GM18868 (cell line): ENCODE measurements at regions not wholly inside any gene's neighbourhood (a gene's known extent, or its start where the extent isn't known, plus 50 kb on each side); places are given as distances from the start of the nearest gene placed in this dataset.

Experiments used
- ATAC-seq: cut with Tn5 transposase; IDR thresholded peaks from one replicate; pipeline ENCODE4 v1.9.1; 2021; ENCODE audit warnings: mild to moderate bottlenecking, moderate library complexity; ENCODE audit not compliant: unreplicated experiment

DNA sequence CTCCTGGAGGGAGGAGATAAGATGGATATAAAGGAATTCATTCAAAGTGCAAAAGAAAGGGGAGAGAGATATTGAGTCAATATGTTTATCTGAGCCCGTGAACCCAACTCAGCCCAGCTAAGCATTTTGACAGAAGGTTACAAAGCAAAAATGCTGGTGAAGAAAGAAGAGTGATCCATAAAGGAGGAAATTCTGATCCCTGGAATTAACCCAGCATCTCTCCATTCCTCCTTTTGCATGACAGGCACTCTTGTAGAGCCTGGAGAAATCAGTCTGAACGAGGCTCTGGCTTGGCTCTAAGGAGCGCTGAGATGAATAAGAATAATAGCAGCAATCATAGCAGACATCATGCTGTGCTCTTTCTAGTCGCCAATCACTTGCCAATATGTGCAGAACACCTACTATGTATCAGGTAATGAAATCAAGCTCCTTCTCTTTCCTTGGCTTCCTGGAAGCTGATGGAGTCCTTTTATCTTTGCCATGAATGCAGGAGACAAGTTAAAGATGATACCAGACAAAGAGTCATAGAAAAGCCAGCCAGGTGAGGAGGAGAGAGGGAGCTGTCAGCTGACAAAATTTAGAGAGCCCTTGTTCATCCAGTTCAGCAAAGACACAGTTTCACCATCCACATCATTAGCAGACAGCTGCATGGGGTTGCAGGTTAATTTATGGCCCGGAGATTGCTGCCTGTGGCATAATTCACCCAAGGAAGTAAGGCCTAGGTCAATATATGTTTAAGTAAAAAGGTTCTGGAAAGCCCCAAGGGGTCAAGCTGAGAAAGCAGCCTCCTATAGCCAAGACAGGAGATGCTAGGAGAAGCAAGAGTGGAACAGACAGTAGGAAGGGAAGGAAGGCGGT, 476.5 kb upstream of the TBX3 start:
- no peak for ATAC-seq

DNA sequence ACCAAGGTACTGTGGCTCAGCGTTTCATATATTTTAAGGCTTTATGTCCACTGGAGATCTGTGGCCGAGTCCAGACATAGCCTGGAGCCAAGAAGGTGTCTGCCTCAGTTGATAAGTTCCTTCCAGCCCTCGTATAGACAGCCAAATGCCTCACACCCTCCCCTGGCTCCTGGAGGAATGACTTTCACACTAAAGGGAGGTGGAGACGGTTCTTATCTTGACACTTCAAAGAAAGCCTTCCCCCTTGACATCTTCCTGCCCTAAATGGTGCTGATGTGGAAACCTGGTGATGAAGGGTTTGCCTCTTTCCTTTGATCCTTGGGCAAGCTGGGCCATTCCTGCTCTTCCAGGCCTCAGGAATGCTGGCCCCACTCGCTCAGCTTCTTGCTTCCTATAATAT, 474.8 kb upstream of the TBX3 start:
- no peak for ATAC-seq

DNA sequence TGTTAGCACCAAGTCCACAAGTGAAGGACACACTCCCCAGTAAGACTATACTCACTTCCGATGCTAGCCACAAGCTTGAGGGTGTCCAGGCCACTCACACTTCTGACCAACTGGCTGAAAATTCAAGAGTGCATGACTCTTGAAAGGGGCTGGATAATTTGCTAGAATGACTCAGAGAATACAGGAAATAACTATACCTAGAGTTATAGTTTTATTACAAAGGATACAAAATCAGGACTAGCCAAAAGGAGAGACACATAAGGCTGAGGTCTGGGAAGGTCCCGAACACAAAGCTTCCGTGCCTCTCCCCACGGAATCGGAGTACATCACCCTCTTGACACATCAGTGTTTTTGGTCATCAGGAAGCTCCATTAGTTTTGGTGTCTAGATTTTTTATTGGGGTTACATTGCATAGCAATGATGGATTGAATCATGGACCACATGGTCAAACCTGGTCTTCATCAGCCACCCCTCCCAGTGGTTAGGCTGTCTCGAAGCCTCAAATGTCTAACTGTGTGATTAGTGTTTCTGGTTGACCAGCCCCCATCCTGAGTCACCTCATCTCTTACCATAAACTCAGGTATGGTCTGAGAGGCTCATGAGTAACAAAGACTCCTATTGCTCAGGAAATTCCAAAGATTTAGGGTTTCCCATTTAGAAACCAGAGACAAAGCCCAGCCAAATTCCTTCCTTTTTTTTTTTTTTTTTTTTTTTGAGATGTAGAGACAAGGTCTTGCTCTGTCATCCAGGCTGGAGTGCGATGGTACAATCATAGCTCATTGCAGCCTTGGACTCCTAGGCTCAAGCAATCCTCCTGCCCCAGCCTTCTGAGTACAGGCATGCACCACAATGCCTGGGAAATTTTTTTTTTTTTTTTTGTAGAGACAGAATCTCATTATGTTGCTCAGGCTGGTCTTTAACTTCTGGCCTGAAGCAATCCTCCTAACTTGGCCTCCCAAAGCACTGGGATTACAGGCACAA, 472.0 kb upstream of the TBX3 start:
- no peak for ATAC-seq

DNA sequence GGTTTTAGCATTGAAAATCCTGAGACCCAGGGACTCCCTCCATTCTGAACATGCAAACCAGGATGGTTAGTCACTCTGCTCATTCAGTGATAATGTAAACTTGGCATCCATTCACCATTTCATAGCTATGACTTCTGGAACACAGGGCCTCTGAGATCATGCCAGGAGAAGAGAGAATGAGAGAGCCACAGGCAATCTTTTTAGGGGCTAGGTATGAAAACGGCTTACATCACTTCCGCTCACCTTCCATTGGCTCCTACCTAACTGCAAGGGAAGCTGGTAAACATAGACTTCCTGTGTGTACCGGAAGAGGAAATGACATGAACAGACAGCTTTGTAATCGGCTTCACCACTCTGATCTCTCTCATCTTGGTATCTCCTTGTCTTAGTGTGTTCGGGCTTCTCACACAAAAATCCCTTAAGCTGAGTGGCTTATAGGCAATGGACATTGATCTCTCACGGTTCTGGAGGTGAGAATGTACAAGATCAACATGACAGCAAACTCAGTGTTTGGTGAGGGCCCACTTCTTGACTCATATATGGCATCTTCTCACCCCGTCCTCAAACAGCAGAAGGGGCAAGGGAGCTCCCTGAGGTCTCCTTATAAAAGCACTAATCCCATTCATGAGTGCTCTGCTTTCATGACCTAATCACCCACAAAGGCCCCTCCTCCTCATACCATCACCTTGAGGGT, 465.9 kb upstream of the TBX3 start:
- no peak for ATAC-seq

DNA sequence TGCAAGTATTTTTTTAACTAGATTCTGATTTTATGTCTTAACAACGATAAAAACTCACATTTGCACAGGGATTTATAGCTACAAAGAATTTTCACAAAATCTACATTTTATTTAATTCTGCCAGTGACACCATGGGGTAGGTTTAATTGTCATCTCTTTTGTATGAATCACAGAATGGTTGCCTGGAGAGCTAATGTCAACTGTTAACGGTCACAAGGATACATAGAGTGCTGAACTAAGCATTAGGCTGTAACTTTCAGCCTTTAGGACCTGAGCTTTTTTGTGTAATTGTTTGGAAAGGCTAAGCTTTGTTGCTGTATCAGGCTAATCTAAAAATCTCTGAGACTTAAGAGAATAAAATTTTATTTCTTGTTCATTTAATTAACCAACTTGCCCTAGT, 465.3 kb upstream of the TBX3 start:
- no peak for ATAC-seq

DNA sequence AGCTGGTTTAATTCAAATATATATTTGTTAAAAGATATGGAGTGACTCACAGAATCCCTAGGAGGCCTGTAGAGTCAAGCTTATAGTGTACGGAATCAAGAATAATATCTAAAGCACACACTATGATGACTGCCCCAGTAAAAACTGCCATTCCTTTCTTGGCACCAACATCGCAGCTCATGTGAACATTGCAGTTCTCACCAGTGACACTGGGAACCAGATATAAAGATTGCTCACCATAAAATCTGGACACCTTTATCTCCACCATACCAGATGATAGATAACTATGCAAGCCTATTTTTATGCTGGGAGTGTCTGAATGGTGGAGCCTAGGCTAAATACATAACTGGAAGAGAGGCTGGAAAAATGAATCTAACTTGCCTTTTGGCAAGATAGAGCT, 463.9 kb upstream of the TBX3 start:
- no peak for ATAC-seq

DNA sequence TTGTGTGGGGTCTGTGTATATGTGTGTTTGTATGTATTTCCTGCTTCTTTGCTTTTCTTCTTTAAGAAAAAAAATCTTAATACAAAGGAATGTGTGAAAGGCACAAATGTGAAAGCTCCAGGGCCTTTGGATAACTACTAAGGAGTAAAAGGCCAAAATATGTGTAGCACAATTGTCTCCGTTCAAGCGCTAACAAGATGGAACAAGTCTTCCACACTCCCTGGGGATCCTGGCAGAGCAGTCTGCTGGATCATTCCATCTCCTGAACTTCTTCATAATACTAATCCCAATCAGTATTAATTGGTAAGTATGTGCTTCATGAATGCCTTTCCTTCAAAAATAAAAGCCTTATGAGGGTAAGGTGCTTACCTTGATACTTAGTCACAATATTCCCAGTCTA, 462.5 kb upstream of the TBX3 start:
- ATAC-seq: no peak

DNA sequence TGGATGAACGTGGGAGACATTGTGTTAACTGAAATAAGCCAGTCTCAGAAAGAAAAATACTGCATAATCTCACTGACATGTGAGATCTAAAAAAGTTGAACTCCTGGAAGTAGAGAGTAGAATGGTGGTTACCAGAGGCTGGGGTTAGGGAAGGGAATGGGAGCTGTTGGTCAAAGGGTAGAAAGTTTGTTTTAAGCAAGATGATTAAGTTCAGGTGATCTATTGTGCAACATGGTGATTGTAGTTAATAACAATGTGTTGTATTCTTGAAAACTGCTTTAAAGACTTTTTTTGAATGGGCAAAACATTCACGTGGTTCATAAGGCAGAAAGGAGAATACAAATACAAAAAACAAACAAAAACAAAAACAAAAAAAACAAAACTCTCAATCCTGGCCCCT, 460.4 kb upstream of the TBX3 start:
- ATAC-seq: no peak

DNA sequence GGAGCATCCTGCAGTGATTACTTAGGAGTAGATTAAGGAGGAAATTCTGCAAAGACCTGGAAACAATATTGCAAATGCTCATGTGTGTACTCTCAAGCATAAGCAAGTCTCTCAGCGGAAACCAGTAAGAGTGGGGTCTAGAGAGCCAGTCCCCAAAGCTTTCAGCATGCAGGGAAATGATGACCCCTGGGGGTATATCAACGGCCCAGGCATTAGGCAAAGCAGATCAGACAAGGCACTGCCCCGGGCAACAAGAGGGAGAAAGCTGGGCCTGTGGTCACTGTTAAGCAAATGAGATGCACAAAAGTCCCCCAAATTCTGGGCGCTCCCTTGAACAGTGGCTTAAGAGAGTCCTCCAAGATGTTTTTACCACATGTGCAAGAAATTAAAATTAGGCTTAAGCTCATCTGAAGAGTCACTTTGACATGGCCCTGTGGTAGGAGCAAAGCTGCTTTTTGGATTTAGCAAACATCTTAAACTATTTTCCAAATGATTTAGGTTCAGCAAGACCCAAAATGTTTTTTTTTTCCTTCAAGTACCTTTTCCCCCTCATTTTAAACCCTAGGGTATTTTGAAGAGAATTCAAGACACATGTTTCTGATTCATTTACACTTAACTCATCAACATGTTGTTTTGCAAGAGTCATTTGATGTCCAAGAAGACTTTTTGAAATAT, 457.1 kb upstream of the TBX3 start:
- no peak for ATAC-seq

DNA sequence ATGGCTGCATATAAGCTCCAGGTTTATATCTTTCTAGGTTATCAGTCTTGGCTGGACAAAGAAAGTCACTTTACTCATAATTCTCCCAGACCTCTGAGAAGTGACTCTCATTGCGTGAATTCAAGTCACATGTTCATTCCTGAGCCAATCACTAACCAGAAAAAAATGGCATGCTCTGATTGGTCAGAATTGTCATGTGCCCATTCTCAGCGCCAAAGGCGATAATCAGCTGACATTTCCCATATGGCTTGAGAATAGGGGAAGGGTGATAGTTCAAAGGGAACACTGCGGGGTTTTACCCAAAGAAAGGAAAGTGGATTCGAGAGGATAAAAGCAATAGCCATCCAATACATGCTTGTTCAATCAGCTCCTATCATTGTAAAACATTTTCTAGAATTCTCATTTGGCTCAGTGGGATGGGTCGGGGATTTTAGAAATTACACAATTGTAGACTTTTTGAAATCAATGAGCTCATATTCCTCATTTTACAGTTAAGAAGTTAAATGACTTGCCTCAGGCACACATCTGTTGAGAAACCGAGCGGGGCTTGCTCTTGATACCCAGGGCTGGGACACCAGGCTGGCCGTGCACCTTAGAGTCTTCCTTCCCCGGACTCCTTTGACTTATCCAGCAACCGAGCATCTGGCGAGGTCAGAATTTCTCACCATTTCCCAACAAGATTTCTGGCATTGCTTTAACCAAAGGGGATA, 454.0 kb upstream of the TBX3 start:
- ATAC-seq: no peak

DNA sequence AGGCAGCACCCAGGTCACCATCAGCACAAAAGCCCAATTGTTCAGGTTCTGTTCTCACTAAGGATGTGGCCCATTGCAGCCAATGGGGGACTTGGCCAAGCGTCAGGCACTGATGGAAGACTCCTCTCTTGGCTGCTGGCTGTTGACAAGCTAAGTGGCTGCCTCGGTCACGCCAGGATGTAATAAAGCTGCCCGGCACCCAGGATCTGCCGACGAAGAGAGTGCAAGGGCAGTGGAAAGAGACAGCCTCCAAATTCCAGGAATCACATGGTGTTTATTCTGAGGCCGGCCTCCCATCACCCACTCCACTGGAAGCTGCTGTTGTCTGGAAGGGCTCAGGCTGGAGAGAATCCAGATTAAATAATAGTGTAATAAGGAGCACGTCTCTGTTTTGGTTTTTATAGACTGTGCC, 451.8 kb upstream of the TBX3 start:
- ATAC-seq: no peak

DNA sequence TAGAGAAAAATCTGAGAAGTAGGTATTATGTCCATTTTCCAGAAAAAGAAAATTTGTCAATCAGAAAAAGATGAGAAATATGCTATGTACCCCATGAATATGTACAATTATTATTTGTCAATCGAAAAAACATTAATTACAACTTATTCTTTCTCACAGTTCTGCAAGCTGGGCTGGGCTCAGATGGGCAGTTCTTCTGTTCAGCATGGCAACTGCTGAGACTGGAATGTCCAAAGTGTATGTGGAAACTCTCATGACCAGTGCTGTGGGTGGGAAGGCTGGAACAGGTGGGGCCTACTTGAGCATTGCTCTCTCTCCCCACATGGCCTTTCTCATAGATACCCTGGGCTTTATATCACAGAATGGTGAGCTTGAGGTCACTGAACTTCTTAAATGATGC, 450.3 kb upstream of the TBX3 start:
- ATAC-seq: no peak

DNA sequence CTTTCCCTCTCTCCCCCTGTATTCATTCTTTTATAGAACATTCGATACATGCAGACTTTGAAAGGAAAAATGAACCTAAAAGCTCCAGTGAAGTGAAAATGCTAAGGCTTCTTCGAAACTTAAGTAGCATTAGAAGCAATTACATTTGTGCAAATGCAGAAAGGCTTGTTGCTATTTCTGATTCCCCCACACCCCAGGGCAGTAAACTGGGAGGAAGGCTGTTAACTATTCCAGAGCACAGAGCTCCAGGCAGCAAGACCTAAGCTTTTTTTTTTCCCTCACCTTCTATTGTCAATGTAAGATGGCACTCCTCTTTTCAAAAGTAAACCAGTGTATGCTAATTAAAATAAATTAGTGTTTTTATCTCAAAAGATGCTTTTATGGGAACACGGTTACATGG, 448.9 kb upstream of the TBX3 start:
- ATAC-seq: no peak

DNA sequence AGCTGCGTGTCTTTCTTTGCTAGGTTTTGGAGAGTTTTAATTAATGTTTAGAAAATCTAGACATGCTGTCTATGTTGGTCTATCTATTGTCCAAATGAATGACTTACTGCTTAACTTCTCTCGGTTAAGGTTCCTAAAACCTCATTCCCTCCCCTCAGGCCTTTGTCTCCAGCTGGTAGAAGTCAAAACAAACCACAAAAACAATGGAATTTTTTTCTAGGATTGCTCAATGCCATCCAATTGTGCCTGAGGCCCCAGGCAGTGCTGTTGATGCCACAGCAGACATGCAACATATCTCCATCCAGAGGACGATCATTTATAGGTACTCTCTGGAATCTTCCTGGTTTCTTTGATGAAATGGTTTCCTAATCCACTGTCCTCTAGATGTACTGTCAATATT, 448.2 kb upstream of the TBX3 start:
- no peak for ATAC-seq

DNA sequence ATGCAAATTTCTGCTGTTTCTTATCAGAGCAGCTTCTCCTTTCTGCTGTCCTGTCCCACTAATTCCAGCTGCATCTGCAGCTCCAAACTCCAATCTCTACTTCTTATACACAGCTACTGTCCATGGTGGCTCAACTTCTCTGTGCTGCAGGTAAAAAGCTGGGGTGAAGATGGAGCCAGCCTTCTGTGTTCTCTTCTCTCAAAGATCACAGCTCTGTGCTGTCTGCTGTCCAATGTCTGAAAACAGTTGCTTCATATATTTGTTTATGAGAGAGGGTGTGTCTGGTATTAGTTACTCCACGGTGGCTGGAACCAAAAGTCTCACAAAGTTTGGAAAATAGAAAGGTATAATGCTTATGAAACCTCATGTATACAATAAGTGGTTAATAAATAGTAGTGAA, 445.8 kb upstream of the TBX3 start:
- no peak for ATAC-seq

DNA sequence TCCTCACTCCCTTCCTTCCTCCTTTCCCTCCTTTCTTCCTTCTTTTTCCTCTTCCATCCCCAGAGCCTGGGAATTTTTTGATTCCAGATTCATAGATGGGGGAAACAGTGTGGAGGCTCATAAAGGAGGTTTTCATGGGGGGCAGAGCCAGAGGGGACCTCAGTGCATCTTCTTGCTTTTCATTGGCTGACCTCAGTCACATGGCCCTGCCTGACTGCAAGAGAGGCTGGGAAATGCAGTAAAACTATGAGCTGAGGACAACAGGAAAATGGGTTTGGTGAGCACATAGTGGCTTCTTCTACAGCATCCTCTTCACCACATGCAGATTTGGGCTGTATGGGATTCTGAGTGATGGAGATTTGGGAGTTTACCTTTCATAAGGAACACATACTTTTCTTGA, 437.1 kb upstream of the TBX3 start:
- no peak for ATAC-seq

DNA sequence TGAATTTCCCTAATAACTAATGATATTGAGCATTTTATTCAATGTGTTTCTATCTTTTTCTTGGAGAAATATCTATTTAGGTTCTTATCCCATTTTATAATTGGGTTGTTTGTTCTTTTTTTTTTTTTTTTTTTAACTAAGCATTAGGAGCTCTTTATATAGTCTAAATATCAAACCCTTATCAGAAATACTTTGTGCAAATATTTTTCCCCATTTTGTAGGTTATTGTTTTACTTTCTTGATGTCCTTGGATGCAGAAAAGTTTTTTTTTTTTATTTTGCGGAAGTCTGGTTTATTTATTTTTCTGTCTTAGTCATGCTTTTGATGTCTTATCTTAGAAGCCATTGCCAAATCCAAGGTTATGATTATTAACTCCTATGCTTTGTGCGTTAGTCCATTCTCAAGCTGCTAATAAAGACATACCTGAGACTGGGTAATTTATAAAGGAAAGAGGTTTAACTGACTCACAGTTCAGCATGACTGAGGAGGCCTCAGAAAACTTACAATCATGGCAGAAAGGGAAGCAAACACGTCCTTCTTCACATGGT, 434.3 kb upstream of the TBX3 start:
- no peak for ATAC-seq

DNA sequence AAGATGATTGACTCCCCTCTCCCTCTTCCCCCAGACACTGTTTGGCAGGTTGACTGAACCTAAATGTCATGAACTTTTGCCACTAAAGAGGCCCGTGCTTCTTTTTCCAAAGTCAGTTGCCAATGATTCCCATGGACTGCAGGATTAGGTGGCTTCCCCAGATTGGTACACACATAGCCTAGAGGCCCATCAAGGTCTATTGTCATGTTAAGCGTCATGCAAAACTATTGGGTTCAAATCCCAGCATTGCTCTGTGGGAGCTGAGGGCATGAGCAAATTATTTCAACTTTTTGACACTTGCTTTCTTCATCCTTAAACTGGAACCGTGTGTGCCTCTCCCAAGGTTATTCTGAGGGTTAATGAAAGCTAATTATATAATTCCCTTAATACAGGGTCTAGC, 430.2 kb upstream of the TBX3 start:
- ATAC-seq: no peak

DNA sequence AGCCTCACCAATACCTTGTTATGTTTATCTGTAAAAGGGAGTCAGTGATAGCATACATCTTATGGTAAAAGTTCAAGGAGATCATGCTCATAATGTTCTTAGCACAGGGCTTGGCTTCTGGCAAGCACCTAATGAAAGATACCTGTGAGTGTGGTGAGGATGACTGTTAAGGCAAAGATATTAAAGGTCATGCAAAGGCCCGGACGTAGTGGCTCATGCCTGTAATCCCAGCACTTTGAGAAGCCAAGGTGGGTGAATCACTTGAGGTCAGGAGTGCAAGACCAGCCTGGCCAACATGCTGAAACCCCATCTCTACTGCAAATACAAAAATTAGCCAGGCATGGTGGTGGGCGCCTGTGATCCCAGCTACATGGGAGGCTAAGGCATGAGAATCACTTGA, 425.9 kb upstream of the TBX3 start:
- ATAC-seq: no peak
